ENCODE measurements at regions not wholly inside any gene's neighbourhood (a gene's known extent, or its start where the extent isn't known, plus 50 kb on each side); places are given as distances from the start of the nearest gene placed in this dataset.
"Not testable (repeated sequence)": the region's sequence is repeated elsewhere in the genome, so short reads cannot be mapped to it uniquely, and the experiment has no call there.

DNA sequence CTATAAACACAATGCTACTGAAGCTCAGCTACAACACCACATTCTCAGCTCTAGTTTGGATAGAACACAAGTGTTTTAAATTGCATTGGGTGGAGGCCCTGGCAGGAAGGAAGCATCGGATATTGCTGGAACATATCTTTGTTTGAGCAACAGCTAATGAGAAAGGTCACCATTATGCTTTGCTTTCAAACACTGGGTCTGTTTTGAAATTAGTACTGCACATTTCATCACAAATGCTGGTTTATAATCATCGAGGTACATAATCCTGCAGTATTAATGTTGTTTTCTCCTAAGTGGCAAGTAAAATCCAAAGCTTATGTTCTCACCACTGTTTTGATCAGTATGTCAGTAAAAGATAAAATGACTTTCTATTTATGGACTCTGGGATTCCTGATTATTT is 61.5 kb upstream of the ARHGAP29 start:
- ChIA-PET CTCF (no interaction called here), POLR2A (no interaction called here)
- TF ChIP-seq CTCF (IDR thresholded peaks at IDR 0.05): no peak
- peaks cover 2% of the 10 kb centered on the region for H3K27me3 Mint-ChIP-seq
- no peaks in the 10 kb centered on the region for H3K36me3 Mint-ChIP-seq (ENCODE audit: low read depth)
- intact Hi-C loops (cut with micrococcal nuclease): no loop called here
- DNase-seq (no peak), ATAC-seq (ENCODE audit: low read depth) (no peak)
- H3K27ac Mint-ChIP-seq: no peak overlapping the region
- no peaks in the 10 kb centered on the region for H3K4me1 Mint-ChIP-seq
- H3K9me3 Mint-ChIP-seq: peaks cover 2% of the 10 kb centered on the region
- no peak overlapping the region for H3K4me3 Mint-ChIP-seq

GRCh38 chr1:94296018-94296417 is 58.6 kb upstream of the ARHGAP29 start:
- Mint-ChIP-seq H3K9me3 (no peaks in the 10 kb centered on the region), H3K27me3 (peaks cover 17% of the 10 kb centered on the region), H3K36me3 (ENCODE audit: low read depth) (no peaks in the 10 kb centered on the region), H3K4me1 (no peaks in the 10 kb centered on the region), H3K27ac (no peak overlapping the region), H3K4me3 (no peak overlapping the region)
- ChIA-PET POLR2A (no interaction called here), CTCF (no interaction called here)
- DNase-seq (no peak), ATAC-seq (ENCODE audit: low read depth) (no peak)
- no peak for TF ChIP-seq CTCF (IDR thresholded peaks at IDR 0.05)
- intact Hi-C loops (cut with micrococcal nuclease): no loop called here

DNA sequence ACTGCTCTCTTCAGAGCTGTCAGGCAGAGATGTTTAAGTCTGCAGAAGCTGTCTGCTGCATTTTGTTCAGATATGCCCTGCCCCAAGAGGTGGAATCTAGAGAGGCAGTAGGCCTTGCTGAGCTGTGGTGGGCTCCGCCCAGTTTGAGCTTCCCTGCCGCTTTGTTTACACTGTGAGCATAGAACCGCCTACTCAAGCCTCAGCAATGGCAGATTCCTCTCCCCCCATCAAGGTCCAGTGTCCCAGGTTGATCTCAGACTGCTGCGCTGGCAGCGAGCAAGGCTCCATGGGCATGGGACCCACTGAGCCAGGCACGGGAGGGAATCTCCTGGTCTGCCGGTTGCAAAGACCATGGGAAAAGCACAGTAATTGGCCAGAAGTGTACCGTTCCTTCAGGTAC is 55.6 kb upstream of the ARHGAP29 start:
- H3K36me3 Mint-ChIP-seq (ENCODE audit: low read depth); POLR2A ChIA-PET; CTCF ChIA-PET; intact Hi-C loops (cut with micrococcal nuclease); DNase-seq; H3K4me1 Mint-ChIP-seq; ATAC-seq (ENCODE audit: low read depth); H3K9me3 Mint-ChIP-seq; H3K4me3 Mint-ChIP-seq; H3K27ac Mint-ChIP-seq: not testable (repeated sequence)
- peaks cover 17% of the 10 kb centered on the region for H3K27me3 Mint-ChIP-seq

DNA sequence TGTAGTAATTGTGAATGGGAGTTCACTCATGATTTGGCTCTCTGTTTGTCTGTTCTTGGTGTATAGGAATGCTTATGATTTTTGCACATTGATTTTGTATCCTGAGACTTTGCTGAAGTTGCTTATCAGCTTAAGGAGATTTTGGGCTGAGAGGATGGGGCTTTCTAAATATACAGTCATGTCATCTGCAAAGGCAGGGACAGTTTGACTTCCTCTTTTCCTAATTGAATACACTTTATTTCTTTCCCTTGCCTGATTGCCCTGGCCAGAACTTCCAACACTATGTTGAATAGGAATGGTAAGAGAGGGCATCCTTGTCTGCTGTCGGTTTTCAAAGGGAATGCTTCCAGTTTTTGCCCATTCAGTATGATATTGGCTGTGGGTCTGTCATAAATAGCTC is 51.9 kb upstream of the ARHGAP29 start:
- intact Hi-C loops (cut with micrococcal nuclease); H3K4me1 Mint-ChIP-seq; H3K27ac Mint-ChIP-seq; H3K4me3 Mint-ChIP-seq; H3K9me3 Mint-ChIP-seq; H3K36me3 Mint-ChIP-seq (ENCODE audit: low read depth); CTCF ChIA-PET; POLR2A ChIA-PET; DNase-seq; ATAC-seq (ENCODE audit: low read depth): not testable (repeated sequence)
- peaks cover 21% of the 10 kb centered on the region for H3K27me3 Mint-ChIP-seq
